ENCODE measurements at regions not wholly inside any gene's neighbourhood (a gene's known extent, or its start where the extent isn't known, plus 50 kb on each side); places are given as distances from the start of the nearest gene placed in this dataset.
"Not testable (repeated sequence)": the region's sequence is repeated elsewhere in the genome, so short reads cannot be mapped to it uniquely, and the experiment has no call there.

DNA sequence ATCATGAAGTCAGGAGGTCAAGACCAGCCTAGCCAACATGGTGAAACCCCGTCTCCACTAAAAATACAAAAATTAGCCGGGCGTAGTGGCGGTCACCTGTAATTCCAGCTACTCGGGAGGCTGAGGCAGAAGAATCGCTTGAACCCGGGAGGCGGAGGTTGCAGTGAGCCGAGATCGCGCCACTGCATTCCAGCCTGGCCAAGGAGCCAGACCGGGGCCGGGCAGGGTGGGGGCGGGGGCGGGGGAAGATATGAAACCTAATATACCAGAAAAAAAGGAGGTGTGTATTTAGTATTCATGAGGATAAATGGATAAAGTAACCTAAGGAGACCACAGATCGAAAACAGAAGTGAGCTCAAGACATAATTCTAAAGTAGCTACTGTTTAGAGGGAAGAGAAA, 186.5 kb upstream of the KCND2 start:
- TF ChIP-seq, protein P1, sequence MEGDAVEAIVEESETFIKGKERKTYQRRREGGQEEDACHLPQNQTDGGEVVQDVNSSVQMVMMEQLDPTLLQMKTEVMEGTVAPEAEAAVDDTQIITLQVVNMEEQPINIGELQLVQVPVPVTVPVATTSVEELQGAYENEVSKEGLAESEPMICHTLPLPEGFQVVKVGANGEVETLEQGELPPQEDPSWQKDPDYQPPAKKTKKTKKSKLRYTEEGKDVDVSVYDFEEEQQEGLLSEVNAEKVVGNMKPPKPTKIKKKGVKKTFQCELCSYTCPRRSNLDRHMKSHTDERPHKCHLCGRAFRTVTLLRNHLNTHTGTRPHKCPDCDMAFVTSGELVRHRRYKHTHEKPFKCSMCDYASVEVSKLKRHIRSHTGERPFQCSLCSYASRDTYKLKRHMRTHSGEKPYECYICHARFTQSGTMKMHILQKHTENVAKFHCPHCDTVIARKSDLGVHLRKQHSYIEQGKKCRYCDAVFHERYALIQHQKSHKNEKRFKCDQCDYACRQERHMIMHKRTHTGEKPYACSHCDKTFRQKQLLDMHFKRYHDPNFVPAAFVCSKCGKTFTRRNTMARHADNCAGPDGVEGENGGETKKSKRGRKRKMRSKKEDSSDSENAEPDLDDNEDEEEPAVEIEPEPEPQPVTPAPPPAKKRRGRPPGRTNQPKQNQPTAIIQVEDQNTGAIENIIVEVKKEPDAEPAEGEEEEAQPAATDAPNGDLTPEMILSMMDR (IDR thresholded peaks at IDR 0.05; ENCODE audit: poor library complexity, severe bottlenecking) = not testable (repeated sequence)
- TF ChIP-seq POLR2AphosphoS5 (IDR thresholded peaks at IDR 0.05); TAF1 (IDR thresholded peaks at IDR 0.05; ENCODE audit: low read depth); EZH2 (IDR thresholded peaks at IDR 0.05; ENCODE audit: borderline replicate concordance, insufficient read depth, low read length, poor library complexity, severe bottlenecking); RAD21 (conservative IDR thresholded peaks at IDR 0.05): not testable (repeated sequence)
- TF ChIP-seq, protein P2, sequence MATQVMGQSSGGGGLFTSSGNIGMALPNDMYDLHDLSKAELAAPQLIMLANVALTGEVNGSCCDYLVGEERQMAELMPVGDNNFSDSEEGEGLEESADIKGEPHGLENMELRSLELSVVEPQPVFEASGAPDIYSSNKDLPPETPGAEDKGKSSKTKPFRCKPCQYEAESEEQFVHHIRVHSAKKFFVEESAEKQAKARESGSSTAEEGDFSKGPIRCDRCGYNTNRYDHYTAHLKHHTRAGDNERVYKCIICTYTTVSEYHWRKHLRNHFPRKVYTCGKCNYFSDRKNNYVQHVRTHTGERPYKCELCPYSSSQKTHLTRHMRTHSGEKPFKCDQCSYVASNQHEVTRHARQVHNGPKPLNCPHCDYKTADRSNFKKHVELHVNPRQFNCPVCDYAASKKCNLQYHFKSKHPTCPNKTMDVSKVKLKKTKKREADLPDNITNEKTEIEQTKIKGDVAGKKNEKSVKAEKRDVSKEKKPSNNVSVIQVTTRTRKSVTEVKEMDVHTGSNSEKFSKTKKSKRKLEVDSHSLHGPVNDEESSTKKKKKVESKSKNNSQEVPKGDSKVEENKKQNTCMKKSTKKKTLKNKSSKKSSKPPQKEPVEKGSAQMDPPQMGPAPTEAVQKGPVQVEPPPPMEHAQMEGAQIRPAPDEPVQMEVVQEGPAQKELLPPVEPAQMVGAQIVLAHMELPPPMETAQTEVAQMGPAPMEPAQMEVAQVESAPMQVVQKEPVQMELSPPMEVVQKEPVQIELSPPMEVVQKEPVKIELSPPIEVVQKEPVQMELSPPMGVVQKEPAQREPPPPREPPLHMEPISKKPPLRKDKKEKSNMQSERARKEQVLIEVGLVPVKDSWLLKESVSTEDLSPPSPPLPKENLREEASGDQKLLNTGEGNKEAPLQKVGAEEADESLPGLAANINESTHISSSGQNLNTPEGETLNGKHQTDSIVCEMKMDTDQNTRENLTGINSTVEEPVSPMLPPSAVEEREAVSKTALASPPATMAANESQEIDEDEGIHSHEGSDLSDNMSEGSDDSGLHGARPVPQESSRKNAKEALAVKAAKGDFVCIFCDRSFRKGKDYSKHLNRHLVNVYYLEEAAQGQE (IDR thresholded peaks at IDR 0.05; ENCODE audit: borderline replicate concordance) = not testable (repeated sequence)

All from neural cell (in vitro differentiated cells).